HG02870 (cell line): ENCODE measurements at regions not wholly inside any gene's neighbourhood (a gene's known extent, or its start where the extent isn't known, plus 50 kb on each side); places are given as distances from the start of the nearest gene placed in this dataset.

ENCODE experiments used
- ATAC-seq: cut with Tn5 transposase; IDR thresholded peaks from one replicate; pipeline ENCODE4 v1.9.1; 2021; ENCODE audit warnings: mild to moderate bottlenecking, moderate library complexity; ENCODE audit not compliant: unreplicated experiment

DNA sequence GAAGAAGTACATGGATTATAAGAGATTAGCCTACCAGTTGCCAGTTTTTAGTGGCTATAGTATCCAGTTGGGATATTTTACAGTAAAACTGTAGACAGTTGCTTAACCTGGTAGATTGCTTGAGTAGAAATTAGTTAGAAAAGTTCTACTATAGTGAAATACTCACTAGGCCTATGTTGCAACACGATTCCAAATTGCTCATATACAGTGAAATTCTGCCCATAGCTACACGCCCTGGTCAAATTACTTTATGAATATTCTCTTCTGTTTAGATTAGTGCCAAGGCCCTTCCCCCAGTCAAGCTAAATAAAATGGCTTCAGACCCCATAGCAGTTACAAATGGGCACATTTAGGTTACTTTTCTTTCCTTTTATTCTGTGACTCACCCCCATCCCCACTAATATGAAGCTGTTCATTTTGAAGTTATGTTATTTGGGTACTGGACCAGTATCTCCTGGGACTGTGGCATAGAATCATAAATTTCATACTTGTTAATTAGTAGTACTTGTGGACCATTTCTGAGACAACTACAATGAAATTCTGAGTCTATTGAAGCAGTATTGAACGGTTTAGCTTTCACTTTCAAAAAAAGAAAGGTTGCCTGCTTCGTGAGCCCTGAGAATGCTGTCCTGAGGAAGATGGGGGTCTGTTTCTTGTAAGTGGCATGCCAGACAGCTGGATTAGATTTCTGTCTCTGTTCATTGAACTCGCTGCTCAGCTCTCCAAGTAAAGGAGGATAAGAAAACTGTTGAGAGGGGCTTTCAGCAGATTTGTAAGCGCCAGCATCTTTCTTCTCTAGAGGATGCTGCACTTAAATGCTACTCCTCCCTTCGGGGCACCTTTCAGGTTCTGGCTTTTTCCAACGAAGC lies 65.8 kb upstream of the CFAP20DC start:
- no peak for ATAC-seq

- ATAC-seq, result no peak
Observed at GRCh38 chr3:59107856-59108815, 58.3 kb upstream of the CFAP20DC start.

- no peak for ATAC-seq
Observed at GRCh38 chr3:59106085-59106648, 56.3 kb upstream of the CFAP20DC start.

DNA sequence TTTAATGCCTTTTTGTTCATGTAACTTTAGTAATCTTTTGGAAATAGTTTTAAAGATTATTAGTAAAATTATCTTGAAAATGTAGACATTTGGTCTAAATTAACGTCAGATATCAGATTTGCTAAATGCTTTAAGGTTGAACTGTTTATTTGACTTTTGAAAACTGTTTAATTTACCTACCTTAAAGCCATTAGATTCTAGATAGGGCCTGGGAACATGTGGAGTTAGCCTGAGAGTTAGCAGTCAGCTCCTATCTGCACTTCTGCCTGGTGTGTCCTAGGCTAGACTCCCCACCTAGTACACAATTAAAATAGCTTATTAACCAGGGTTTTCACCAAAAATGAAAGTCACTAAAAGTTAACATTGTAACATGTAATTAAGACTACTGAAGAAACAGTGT lies 53.7 kb upstream of the CFAP20DC start:
- ATAC-seq, result no peak

DNA sequence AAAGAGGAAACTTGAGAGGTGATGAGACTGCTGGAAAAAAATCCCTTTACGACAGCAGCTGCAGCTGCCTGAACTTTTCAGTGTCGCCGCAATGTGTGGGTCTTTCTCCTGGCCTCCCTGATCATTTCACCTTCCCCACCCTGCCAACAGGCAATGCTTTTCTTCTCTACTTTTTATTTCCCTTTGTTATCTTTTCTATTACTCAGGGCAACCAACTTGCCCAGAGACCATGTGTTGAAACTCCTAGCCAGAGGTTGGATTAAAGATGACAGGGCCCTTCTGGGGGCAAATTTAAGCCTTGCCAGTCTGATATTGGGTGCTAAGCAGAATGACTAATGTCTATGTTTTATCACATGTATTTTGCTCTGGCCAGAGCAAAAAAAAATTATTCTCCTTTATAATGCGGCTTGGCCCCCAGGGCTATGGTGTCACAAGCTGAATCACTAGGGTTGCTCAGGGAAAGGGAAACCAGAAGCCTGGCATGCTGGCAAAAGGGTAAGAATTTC lies 51.5 kb upstream of the CFAP20DC start:
- no peak for ATAC-seq
